Umbilical cord (tissue), 1 donor: ENCODE measurements at regions not wholly inside any gene's neighbourhood (a gene's known extent, or its start where the extent isn't known, plus 50 kb on each side); places are given as distances from the start of the nearest gene placed in this dataset.

Experiments used
- DNase-seq: peaks from one replicate; pipeline ENCODE4 v3.0.0-alpha.2; 2015; ENCODE audit warnings: low spot score

GRCh38 chr7:113986216-113986615, 67.4 kb upstream of the PPP1R3A start:
- no peak for DNase-seq

- no peak for DNase-seq
These were observed 57.7 kb upstream of the PPP1R3A start for GRCh38 chr7:113976508-113976907.

- no peak for DNase-seq
These were observed 49.9 kb upstream of the PPP1R3A start for GRCh38 chr7:113968713-113969112.
